HPDE6-E6E7 (cell line): ENCODE measurements at regions not wholly inside any gene's neighbourhood (a gene's known extent, or its start where the extent isn't known, plus 50 kb on each side); places are given as distances from the start of the nearest gene placed in this dataset.
"Not testable (repeated sequence)": the region's sequence is repeated elsewhere in the genome, so short reads cannot be mapped to it uniquely, and the experiment has no call there.

Experiments
- DNase-seq: peaks from one replicate; pipeline ENCODE4 v3.0.0; 2011; ENCODE audit warnings: missing footprints; ENCODE audit errors: extremely low spot score

- no peak for DNase-seq
These were observed 374.5 kb upstream of the MON1B start for GRCh38 chr16:76816475-76816874.

GRCh38 chr16:76818606-76819181 is 372.3 kb upstream of the MON1B start:
- DNase-seq: no peak

- no peak for DNase-seq
These were observed 371.6 kb upstream of the MON1B start for GRCh38 chr16:76819226-76819916.

GRCh38 chr16:76824221-76824620 is 366.8 kb upstream of the MON1B start:
- no peak for DNase-seq

- DNase-seq: no peak
These were observed 366.2 kb upstream of the MON1B start for GRCh38 chr16:76824791-76825190.

- DNase-seq: no peak
These were observed 355.7 kb upstream of the MON1B start for GRCh38 chr16:76835339-76835738.

GRCh38 chr16:76835779-76836300 is 355.1 kb upstream of the MON1B start:
- no peak for DNase-seq

- no peak for DNase-seq
These were observed 353.1 kb upstream of the MON1B start for GRCh38 chr16:76837872-76838271.

GRCh38 chr16:76854234-76854633 is 336.8 kb upstream of the MON1B start:
- DNase-seq: no peak

GRCh38 chr16:76856112-76856511 is 334.9 kb upstream of the MON1B start:
- no peak for DNase-seq

- DNase-seq: no peak
These were observed 333.6 kb upstream of the MON1B start for GRCh38 chr16:76857402-76857801.

- no peak for DNase-seq
These were observed 328.1 kb upstream of the MON1B start for GRCh38 chr16:76862901-76863300.

GRCh38 chr16:76866994-76867393 is 324.0 kb upstream of the MON1B start:
- no peak for DNase-seq

- no peak for DNase-seq
These were observed 315.1 kb upstream of the MON1B start for GRCh38 chr16:76875898-76876297.

GRCh38 chr16:76879420-76879819 is 311.6 kb upstream of the MON1B start:
- no peak for DNase-seq

- not testable (repeated sequence) for DNase-seq
These were observed 310.5 kb upstream of the MON1B start for GRCh38 chr16:76880523-76880922.

- DNase-seq: no peak
These were observed 308.9 kb upstream of the MON1B start for GRCh38 chr16:76882105-76882504.

GRCh38 chr16:76883076-76883475 is 307.9 kb upstream of the MON1B start:
- DNase-seq: no peak

- no peak for DNase-seq
These were observed 305.0 kb upstream of the MON1B start for GRCh38 chr16:76885776-76886537.

- no peak for DNase-seq
These were observed 293.2 kb upstream of the MON1B start for GRCh38 chr16:76897816-76898215.

GRCh38 chr16:76899767-76900166 is 291.2 kb upstream of the MON1B start:
- DNase-seq: no peak
